DND-41 (cell line): ENCODE measurements at regions not wholly inside any gene's neighbourhood (a gene's known extent, or its start where the extent isn't known, plus 50 kb on each side); places are given as distances from the start of the nearest gene placed in this dataset.
"Not testable (repeated sequence)": the region's sequence is repeated elsewhere in the genome, so short reads cannot be mapped to it uniquely, and the experiment has no call there.

ENCODE experiments used
- ATAC-seq: fragments of 200-7000 bp; cut with Tn5 transposase; 3 replicates; pipeline ENCODE4 v1.9.1; 2021; ENCODE audit warnings: low read depth; ENCODE audit not compliant: insufficient read depth
- DNase-seq: peaks from one replicate; pipeline ENCODE4 v3.0.0-alpha.2; 2020
- H2AFZ ChIP-seq: 2 replicates; pipeline ENCODE4 v1.6.0; 2012; ENCODE audit warnings: low read depth, low read length
- H3K27ac ChIP-seq: 2 replicates; pipeline ENCODE4 v1.5.1; 2012; ENCODE audit warnings: low read length, inconsistent platforms
- H3K27me3 ChIP-seq: fragments of 200-600 bp; sonication (generic); 2 replicates; pipeline ENCODE4 v1.6.0; 2012; ENCODE audit warnings: low read length, mild to moderate bottlenecking, inconsistent platforms; ENCODE audit not compliant: insufficient read depth, poor library complexity
- H3K36me3 ChIP-seq: 2 replicates; pipeline ENCODE4 v1.5.1; 2012; ENCODE audit warnings: low read length, inconsistent platforms; ENCODE audit not compliant: insufficient read depth
- H3K4me1 ChIP-seq: 2 replicates; pipeline ENCODE4 v1.5.1; 2012; ENCODE audit warnings: mild to moderate bottlenecking, low read length; ENCODE audit not compliant: insufficient read depth
- H3K4me2 ChIP-seq: 2 replicates; pipeline ENCODE4 v1.6.0; 2012; ENCODE audit warnings: mild to moderate bottlenecking, moderate library complexity, low read length, inconsistent platforms; ENCODE audit not compliant: insufficient read depth
- H3K4me3 ChIP-seq, 2 experiments: fragments of 200-600 bp in 1 of 2; shearing (Covaris generic) in 1 of 2; 2 replicates each; pipeline ENCODE4 v1.5.1; 2012 to 2016; ENCODE audit warnings: inconsistent platforms in 2 of 2, low read length in 2 of 2, mild to moderate bottlenecking in 2 of 2, low read depth in 1 of 2, moderate library complexity in 1 of 2
- H3K79me2 ChIP-seq: 2 replicates; pipeline ENCODE4 v1.6.0; 2012; ENCODE audit warnings: low read length, inconsistent platforms; ENCODE audit not compliant: insufficient read depth
- H3K9ac ChIP-seq: 2 replicates; pipeline ENCODE4 v1.6.0; 2012; ENCODE audit warnings: low read depth, mild to moderate bottlenecking, inconsistent platforms, low read length, moderate library complexity
- H3K9me3 ChIP-seq: 2 replicates; pipeline ENCODE4 v1.5.1; 2012; ENCODE audit warnings: low read length, moderate library complexity, mild to moderate bottlenecking, inconsistent platforms; ENCODE audit not compliant: insufficient read depth, severe bottlenecking
- H4K20me1 ChIP-seq: 2 replicates; pipeline ENCODE4 v1.6.0; 2012; ENCODE audit warnings: low read length; ENCODE audit not compliant: insufficient read depth
- CTCF ChIP-seq: IDR thresholded peaks from 2 replicates; pipeline ENCODE4 v1.5.1; 2012; ENCODE audit warnings: borderline replicate concordance, low read length, moderate library complexity, mild to moderate bottlenecking; ENCODE audit not compliant: poor library complexity, severe bottlenecking; ENCODE audit errors: extremely low read depth
- EZH2 ChIP-seq: IDR thresholded peaks from 3 replicates; pipeline ENCODE4 v1.6.1; 2012; ENCODE audit warnings: borderline replicate concordance, low read depth, mild to moderate bottlenecking, moderate library complexity, low read length, inconsistent platforms; ENCODE audit not compliant: severe bottlenecking

- H3K79me2 ChIP-seq, ATAC-seq, H3K4me1 ChIP-seq, H3K27ac ChIP-seq, H3K27me3 ChIP-seq, H4K20me1 ChIP-seq, H3K4me3 ChIP-seq, H3K9me3 ChIP-seq, DNase-seq, H3K4me2 ChIP-seq, H2AFZ ChIP-seq, H3K36me3 ChIP-seq, H3K9ac ChIP-seq: not testable (repeated sequence)
Observed at GRCh38 chr15:31723019-31723418, 307.3 kb upstream of the CHRNA7 start.

GRCh38 chr15:31724903-31725302 is 305.4 kb upstream of the CHRNA7 start:
- not testable (repeated sequence) for DNase-seq

GRCh38 chr15:31725619-31726018 is 304.7 kb upstream of the CHRNA7 start:
- ATAC-seq, H3K27ac ChIP-seq, H4K20me1 ChIP-seq, H2AFZ ChIP-seq, H3K4me3 ChIP-seq, DNase-seq, H3K4me1 ChIP-seq, H3K9me3 ChIP-seq, H3K9ac ChIP-seq, H3K27me3 ChIP-seq, H3K79me2 ChIP-seq, H3K4me2 ChIP-seq, H3K36me3 ChIP-seq: not testable (repeated sequence)

More at GRCh38 chr15:31724903-31725302, 305.4 kb upstream of the CHRNA7 start:
- H3K27me3 ChIP-seq, H3K27ac ChIP-seq, H3K4me1 ChIP-seq, H3K4me3 ChIP-seq, H3K79me2 ChIP-seq, H3K9me3 ChIP-seq, H3K36me3 ChIP-seq, ATAC-seq, H4K20me1 ChIP-seq, H3K9ac ChIP-seq, H2AFZ ChIP-seq, H3K4me2 ChIP-seq: not testable (repeated sequence)

- Histone ChIP-seq H3K27me3 (peaks cover 13% of the 10 kb centered on the region), H4K20me1 (no peaks in the 10 kb centered on the region), H3K27ac (no peak overlapping the region), H3K4me1 (no peaks in the 10 kb centered on the region), H3K9me3 (no peaks in the 10 kb centered on the region), H3K36me3 (no peaks in the 10 kb centered on the region), H2AFZ (no peak overlapping the region), H3K79me2 (no peaks in the 10 kb centered on the region), H3K4me2 (no peak overlapping the region), H3K4me3 (no peak overlapping the region), H3K9ac (no peak overlapping the region)
- DNase-seq (no peak), ATAC-seq (no peak)
- TF ChIP-seq CTCF (no peak), EZH2 (no peak)
Observed at GRCh38 chr15:31727612-31728011, 302.7 kb upstream of the CHRNA7 start.

- Histone ChIP-seq H3K27ac (no peak overlapping the region), H3K79me2 (no peaks in the 10 kb centered on the region)
- DNase-seq, result no peak
Observed at GRCh38 chr15:31732726-31733125, 297.6 kb upstream of the CHRNA7 start.

More at GRCh38 chr15:31732726-31733125, 297.6 kb upstream of the CHRNA7 start:
- ATAC-seq, result no peak
- Histone ChIP-seq H3K9me3 (no peaks in the 10 kb centered on the region), H3K9ac (no peak overlapping the region), H2AFZ (no peak overlapping the region), H3K4me2 (no peak overlapping the region), H3K4me1 (no peaks in the 10 kb centered on the region), H3K27me3 (peaks cover 15% of the 10 kb centered on the region), H3K36me3 (no peaks in the 10 kb centered on the region), H3K4me3 (no peak overlapping the region), H4K20me1 (no peaks in the 10 kb centered on the region)
- TF ChIP-seq CTCF (no peak), EZH2 (no peak)
